ENCODE measurements at regions not wholly inside any gene's neighbourhood (a gene's known extent, or its start where the extent isn't known, plus 50 kb on each side); places are given as distances from the start of the nearest gene placed in this dataset.

- no peak for DNase-seq (ENCODE audit: low read depth in 1 of 2, low spot score in 1 of 2)
- TF ChIP-seq POLR2AphosphoS5 (IDR thresholded peaks at IDR 0.05; ENCODE audit: low read depth): no peak
- no peak for TF ChIP-seq CTCF (IDR thresholded peaks at IDR 0.05; ENCODE audit: insufficient read depth, low read length)
- no peak for TF ChIP-seq SPI1 (IDR thresholded peaks at IDR 0.05; ENCODE audit: borderline replicate concordance, low read depth)
- TF ChIP-seq GABPA (IDR thresholded peaks at IDR 0.05; ENCODE audit: low read depth): no peak
- TF ChIP-seq REST (IDR thresholded peaks at IDR 0.05; ENCODE audit: insufficient replicate concordance, low read depth): no peak
- Histone ChIP-seq H3K27ac (replicated peaks) (no peak overlapping the region), H3K27me3 (ENCODE audit: insufficient read depth, poor library complexity, severe bottlenecking) (no peaks in the 10 kb centered on the region), H3K4me3 (replicated peaks; ENCODE audit: insufficient read depth, low read length) (no peak overlapping the region)
Measured at GRCh38 chr9:124120272-124120671, 108.7 kb downstream of the LHX2 start.

- TF ChIP-seq SPI1 (IDR thresholded peaks at IDR 0.05; ENCODE audit: borderline replicate concordance, low read depth): no peak
- TF ChIP-seq POLR2AphosphoS5 (IDR thresholded peaks at IDR 0.05; ENCODE audit: low read depth): no peak
- no peak for TF ChIP-seq CTCF (IDR thresholded peaks at IDR 0.05; ENCODE audit: insufficient read depth, low read length)
- no peak for TF ChIP-seq REST (IDR thresholded peaks at IDR 0.05; ENCODE audit: insufficient replicate concordance, low read depth)
- TF ChIP-seq GABPA (IDR thresholded peaks at IDR 0.05; ENCODE audit: low read depth): no peak
- no peak for DNase-seq (ENCODE audit: low read depth in 1 of 2, low spot score in 1 of 2)
- H3K4me3 ChIP-seq (replicated peaks; ENCODE audit: insufficient read depth, low read length): no peak overlapping the region
Measured at GRCh38 chr9:124121725-124122124, 110.2 kb downstream of the LHX2 start.

GRCh38 chr9:124122321-124122720 lies 110.8 kb downstream of the LHX2 start:
- Histone ChIP-seq H3K27ac (replicated peaks) (no peak overlapping the region), H3K27me3 (ENCODE audit: insufficient read depth, poor library complexity, severe bottlenecking) (no peaks in the 10 kb centered on the region), H3K4me3 (replicated peaks; ENCODE audit: insufficient read depth, low read length) (no peak overlapping the region)
- TF ChIP-seq GABPA (IDR thresholded peaks at IDR 0.05; ENCODE audit: low read depth): no peak
- TF ChIP-seq POLR2AphosphoS5 (IDR thresholded peaks at IDR 0.05; ENCODE audit: low read depth): no peak
- TF ChIP-seq CTCF (IDR thresholded peaks at IDR 0.05; ENCODE audit: insufficient read depth, low read length): no peak
- no peak for TF ChIP-seq SPI1 (IDR thresholded peaks at IDR 0.05; ENCODE audit: borderline replicate concordance, low read depth)
- TF ChIP-seq REST (IDR thresholded peaks at IDR 0.05; ENCODE audit: insufficient replicate concordance, low read depth): no peak
- no peak for DNase-seq (ENCODE audit: low read depth in 1 of 2, low spot score in 1 of 2)

More at GRCh38 chr9:124121725-124122124, 110.2 kb downstream of the LHX2 start:
- Histone ChIP-seq H3K27me3 (ENCODE audit: insufficient read depth, poor library complexity, severe bottlenecking) (no peaks in the 10 kb centered on the region), H3K27ac (replicated peaks) (no peak overlapping the region)
